Tibial artery (tissue), 4 donors: ENCODE measurements at regions not wholly inside any gene's neighbourhood (a gene's known extent, or its start where the extent isn't known, plus 50 kb on each side); places are given as distances from the start of the nearest gene placed in this dataset.

Experiments
- DNase-seq, 2 donors: peaks; one replicate each; pipeline ENCODE4 v3.0.0-alpha.2; 2019
- H3K27ac ChIP-seq, 2 donors: fragments of 200-600 bp; sonication (generic) in 1 of 2; 1 replicate in 1 of 2; 2 replicates in 1 of 2; pipeline ENCODE4 v1.5.1; 2018 to 2019; ENCODE audit warnings: mild to moderate bottlenecking in 1 of 2
- H3K27me3 ChIP-seq, 2 donors: fragments of 200-600 bp; sonication (generic) in 1 of 2; one replicate each; pipeline versions ENCODE4 v1.5.1 to v1.6.0; 2016 to 2019
- H3K36me3 ChIP-seq, 3 donors: fragments of 200-600 bp; sonication (generic) in 2 of 3; one replicate each; pipeline ENCODE4 v1.5.1; 2016 to 2019; ENCODE audit warnings: mild to moderate bottlenecking in 2 of 3
- H3K4me1 ChIP-seq, 4 donors: fragments of 200-600 bp; sonication (generic) in 2 of 4; 1 replicate in 3 of 4; 2 replicates in 1 of 4; pipeline ENCODE4 v1.5.1; 2016 to 2019
- H3K4me3 ChIP-seq, 2 donors: fragments of 200-600 bp; sonication (generic) in 1 of 2; 1 replicate in 1 of 2; 2 replicates in 1 of 2; pipeline ENCODE4 v1.5.1; 2018 to 2019; ENCODE audit warnings: mild to moderate bottlenecking in 2 of 2
- H3K9me3 ChIP-seq, 3 donors: fragments of 200-600 bp; sonication (generic) in 1 of 3; one replicate each; pipeline ENCODE4 v1.5.1; 2016 to 2019
- CTCF ChIP-seq, 2 experiments: fragments of 200-600 bp in 1 of 2; fragments of 450-650 bp in 1 of 2; IDR thresholded peaks; one replicate each; pipeline ENCODE4 v1.5.1; 2017 to 2019; ENCODE audit warnings: antibody characterized with exemption in 2 of 2, mild to moderate bottlenecking in 1 of 2, moderate library complexity in 1 of 2
- intact Hi-C: fragments of 100-400 bp; cut with DNase I; formaldehyde crosslinking; loops from one replicate; pipeline ENCODE4 v1.15.0; 2023; ENCODE audit warnings: low total_unique reads

- Histone ChIP-seq H3K4me1 (no peaks in the 10 kb centered on the region), H3K36me3 (no peaks in the 10 kb centered on the region), H3K4me3 (no peak overlapping the region), H3K27me3 (no peaks in the 10 kb centered on the region), H3K27ac (no peak overlapping the region), H3K9me3 (no peaks in the 10 kb centered on the region)
- intact Hi-C loops = no loop called here
- TF ChIP-seq CTCF (IDR thresholded peaks at IDR 0.05) = no peak
- no peak for DNase-seq
Observed at GRCh38 chr4:12244973-12245372, 816.3 kb upstream of the HS3ST1 start.

DNA sequence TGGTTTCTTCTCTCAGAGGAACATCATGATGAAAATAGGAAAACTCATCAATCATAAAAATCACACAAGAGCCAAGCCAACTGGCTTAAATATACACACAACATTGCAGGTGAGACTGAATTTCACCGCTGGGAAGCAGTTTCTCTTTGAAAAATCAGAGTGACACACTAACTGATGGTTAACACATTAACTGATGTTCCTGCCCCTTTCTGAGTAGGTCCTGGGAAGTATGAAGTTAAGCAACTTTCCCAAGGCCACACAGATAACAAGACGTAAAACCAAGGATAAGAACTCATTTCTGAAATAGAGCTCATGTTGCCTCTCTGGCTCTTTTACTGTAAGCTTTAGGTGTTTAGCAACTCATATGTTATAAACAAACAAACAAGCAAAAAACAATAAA lies 813.7 kb upstream of the HS3ST1 start:
- H3K36me3 ChIP-seq = no peaks in the 10 kb centered on the region
- no peaks in the 10 kb centered on the region for H3K9me3 ChIP-seq
- H3K4me3 ChIP-seq = no peak overlapping the region
- intact Hi-C loops = no loop called here
- no peak overlapping the region for H3K27ac ChIP-seq
- no peaks in the 10 kb centered on the region for H3K4me1 ChIP-seq
- DNase-seq = no peak
- no peak for TF ChIP-seq CTCF (IDR thresholded peaks at IDR 0.05)
- H3K27me3 ChIP-seq = no peaks in the 10 kb centered on the region

- Histone ChIP-seq H3K36me3 (no peaks in the 10 kb centered on the region), H3K27me3 (no peaks in the 10 kb centered on the region), H3K9me3 (no peaks in the 10 kb centered on the region), H3K27ac (no peak overlapping the region), H3K4me1 (no peaks in the 10 kb centered on the region), H3K4me3 (no peak overlapping the region)
- no peak for TF ChIP-seq CTCF (IDR thresholded peaks at IDR 0.05)
- DNase-seq = no peak
- intact Hi-C loops = no loop called here
Observed at GRCh38 chr4:12239897-12240636, 811.4 kb upstream of the HS3ST1 start.

DNA sequence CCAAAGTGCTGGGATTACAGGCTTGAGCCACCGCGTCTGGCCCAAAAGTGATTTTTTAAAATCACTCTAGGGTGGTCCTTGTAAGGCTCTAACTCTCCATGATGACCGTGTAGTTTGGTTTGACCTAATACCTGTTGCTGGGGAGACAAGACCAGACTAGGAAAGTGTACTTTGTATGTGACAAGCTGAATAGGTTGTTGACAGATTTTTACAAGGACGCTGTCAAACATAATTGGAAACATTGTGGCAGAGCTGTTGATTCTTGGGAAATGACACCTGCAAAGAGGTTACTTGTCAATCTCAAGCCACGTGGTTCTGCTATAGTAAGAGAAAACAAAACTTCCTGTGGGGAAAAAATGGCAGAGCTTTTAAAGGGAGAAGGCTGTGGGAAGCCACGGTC lies 802.4 kb upstream of the HS3ST1 start:
- no peak for DNase-seq
- Histone ChIP-seq H3K36me3 (no peaks in the 10 kb centered on the region), H3K4me3 (no peak overlapping the region), H3K4me1 (no peaks in the 10 kb centered on the region), H3K27me3 (no peaks in the 10 kb centered on the region), H3K9me3 (no peaks in the 10 kb centered on the region), H3K27ac (no peak overlapping the region)
- no peak for TF ChIP-seq CTCF (IDR thresholded peaks at IDR 0.05)
- intact Hi-C loops = no loop called here

- TF ChIP-seq CTCF (IDR thresholded peaks at IDR 0.05) = no peak
- H3K27ac ChIP-seq = no peak overlapping the region
Observed at GRCh38 chr4:12221031-12221430, 792.3 kb upstream of the HS3ST1 start.

DNA sequence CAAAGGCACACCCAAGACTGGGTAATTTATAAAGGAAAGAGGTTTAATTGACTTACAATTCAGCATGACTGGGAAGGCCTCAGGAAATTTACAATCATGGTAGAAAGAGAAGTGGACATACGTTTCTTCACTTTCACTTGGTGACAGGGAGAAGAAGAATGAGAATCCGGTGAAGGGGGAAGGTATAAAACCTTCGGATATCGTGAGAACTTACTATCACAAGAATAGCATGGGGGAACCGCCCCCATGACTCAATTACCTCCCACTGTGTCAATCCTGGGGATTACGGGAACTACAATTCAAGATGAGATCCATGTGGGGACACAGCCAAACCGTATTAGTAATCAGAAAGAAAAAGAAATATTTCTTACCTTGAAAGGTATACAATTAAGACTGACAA lies 782.9 kb upstream of the HS3ST1 start:
- no peak for DNase-seq
- Histone ChIP-seq H3K27ac (no peak overlapping the region), H3K9me3 (no peaks in the 10 kb centered on the region), H3K4me3 (no peak overlapping the region), H3K4me1 (no peaks in the 10 kb centered on the region), H3K36me3 (no peaks in the 10 kb centered on the region), H3K27me3 (no peaks in the 10 kb centered on the region)
- no peak for TF ChIP-seq CTCF (IDR thresholded peaks at IDR 0.05)
- intact Hi-C loops = no loop called here

More at GRCh38 chr4:12221031-12221430, 792.3 kb upstream of the HS3ST1 start:
- Histone ChIP-seq H3K4me1 (no peaks in the 10 kb centered on the region), H3K4me3 (no peak overlapping the region), H3K9me3 (no peaks in the 10 kb centered on the region), H3K27me3 (no peaks in the 10 kb centered on the region), H3K36me3 (no peaks in the 10 kb centered on the region)
- intact Hi-C loops = no loop called here
- no peak for DNase-seq
